CD4-positive, alpha-beta T cell treated with Interferon gamma for 1 hour (primary cell): ENCODE measurements at regions not wholly inside any gene's neighbourhood (a gene's known extent, or its start where the extent isn't known, plus 50 kb on each side); places are given as distances from the start of the nearest gene placed in this dataset.

Experiments
- DNase-seq: peaks from one replicate; pipeline ENCODE4 v3.0.0-alpha.2; 2020

GRCh38 chr13:73782450-73783449 is 351.5 kb downstream of the KLF12 start:
- no peak for DNase-seq

GRCh38 chr13:73781384-73781783 is 352.8 kb downstream of the KLF12 start:
- no peak for DNase-seq

- no peak for DNase-seq
These were observed 354.3 kb downstream of the KLF12 start for GRCh38 chr13:73779881-73780280.

GRCh38 chr13:73778242-73778864 is 355.9 kb downstream of the KLF12 start:
- DNase-seq, result no peak

- DNase-seq, result no peak
These were observed 357.1 kb downstream of the KLF12 start for GRCh38 chr13:73777134-73777533.

GRCh38 chr13:73776151-73776785 is 357.9 kb downstream of the KLF12 start:
- DNase-seq, result no peak

GRCh38 chr13:73773168-73773549 is 361.0 kb downstream of the KLF12 start:
- DNase-seq, result no peak

- DNase-seq, result no peak
These were observed 361.6 kb downstream of the KLF12 start for GRCh38 chr13:73772449-73773167.

- no peak for DNase-seq
These were observed 366.4 kb downstream of the KLF12 start for GRCh38 chr13:73767747-73768315.

GRCh38 chr13:73767191-73767741 is 366.9 kb downstream of the KLF12 start:
- DNase-seq, result no peak

GRCh38 chr13:73765651-73766384 is 368.4 kb downstream of the KLF12 start:
- DNase-seq, result peak; percentile 83

GRCh38 chr13:73759434-73759833 is 374.8 kb downstream of the KLF12 start:
- DNase-seq, result no peak

- DNase-seq, result no peak
These were observed 376.5 kb downstream of the KLF12 start for GRCh38 chr13:73757481-73758233.

GRCh38 chr13:73754727-73755292 is 379.4 kb downstream of the KLF12 start:
- DNase-seq, result no peak

GRCh38 chr13:73754241-73754640 is 380.0 kb downstream of the KLF12 start:
- no peak for DNase-seq

- DNase-seq, result no peak
These were observed 382.9 kb downstream of the KLF12 start for GRCh38 chr13:73751290-73751689.

GRCh38 chr13:73748404-73748803 is 385.8 kb downstream of the KLF12 start:
- no peak for DNase-seq

GRCh38 chr13:73745190-73745589 is 389.0 kb downstream of the KLF12 start:
- no peak for DNase-seq

- no peak for DNase-seq
These were observed 391.2 kb downstream of the KLF12 start for GRCh38 chr13:73742982-73743381.

GRCh38 chr13:73741742-73742141 is 392.5 kb downstream of the KLF12 start:
- no peak for DNase-seq
